NCI-H2196 treated with DMSO at 0.1 percent for 48 hours (cell line): ENCODE measurements at regions not wholly inside any gene's neighbourhood (a gene's known extent, or its start where the extent isn't known, plus 50 kb on each side); places are given as distances from the start of the nearest gene placed in this dataset.

Experiments
- DNase-seq: peaks from one replicate; lab custom pipeline; 2025; ENCODE audit not compliant: unreplicated experiment; lab: John Stamatoyannopoulos, UW

DNA sequence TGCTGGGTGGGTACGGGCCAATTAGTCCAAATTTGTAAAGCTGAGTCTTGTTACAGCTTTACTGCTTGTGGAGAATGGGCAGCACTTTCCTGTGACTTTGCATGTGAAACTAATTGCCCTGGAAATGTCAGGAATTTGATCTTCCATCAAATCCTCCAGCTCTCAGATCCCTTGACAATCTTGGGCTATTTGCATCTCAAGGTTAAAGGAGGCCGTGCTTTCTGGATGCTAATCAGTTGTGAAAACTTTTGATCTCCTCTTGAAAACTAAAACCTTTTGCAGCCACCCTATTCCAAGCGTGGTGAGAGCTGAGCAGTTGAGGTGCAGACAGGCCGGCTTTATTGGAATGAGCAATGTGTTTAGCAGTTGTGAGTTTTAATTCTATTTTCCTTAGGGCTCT is 68.0 kb upstream of the CLINT1 start:
- no peak for DNase-seq

DNA sequence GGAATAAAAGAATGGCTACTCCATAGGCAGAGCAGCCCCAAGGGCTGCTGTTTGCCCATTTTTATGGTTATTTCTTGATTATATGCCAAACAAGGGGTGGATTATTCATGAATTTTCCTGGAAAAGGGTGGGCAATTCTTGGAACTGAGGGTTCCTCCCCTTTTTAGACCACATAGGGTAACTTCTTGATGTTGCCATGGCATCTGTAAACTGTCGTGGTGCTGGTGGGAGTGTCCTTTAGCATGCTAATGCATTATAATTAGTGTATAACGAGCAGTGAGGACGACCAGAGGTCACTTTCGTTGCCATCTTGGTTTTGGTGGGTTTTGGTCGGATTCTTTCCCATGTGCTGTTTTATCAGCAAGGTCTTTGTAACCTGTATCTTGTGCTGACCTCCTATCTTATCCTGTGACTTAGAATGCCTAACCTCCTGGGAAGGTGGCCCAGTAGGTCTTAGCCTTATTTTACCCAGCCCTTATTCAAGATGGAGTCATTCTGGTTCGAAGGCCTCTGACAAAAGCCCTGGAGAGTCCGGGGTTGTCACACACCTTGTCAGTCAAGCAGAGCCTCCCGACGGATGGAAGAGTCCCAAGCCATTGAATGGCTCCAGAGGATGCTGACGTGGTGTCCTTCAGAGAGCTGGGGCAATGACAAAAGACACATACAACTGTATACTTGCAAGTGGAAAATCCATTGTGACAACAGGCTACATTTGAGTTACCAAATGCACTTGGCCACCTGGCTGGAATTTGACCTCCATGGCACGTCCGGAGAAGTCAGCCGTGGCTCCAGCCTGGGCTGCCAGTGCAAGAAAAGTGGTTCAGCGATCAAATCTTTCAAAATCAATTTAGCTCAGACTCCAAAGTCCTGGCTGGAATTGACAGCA is 67.1 kb upstream of the CLINT1 start:
- no peak for DNase-seq

DNA sequence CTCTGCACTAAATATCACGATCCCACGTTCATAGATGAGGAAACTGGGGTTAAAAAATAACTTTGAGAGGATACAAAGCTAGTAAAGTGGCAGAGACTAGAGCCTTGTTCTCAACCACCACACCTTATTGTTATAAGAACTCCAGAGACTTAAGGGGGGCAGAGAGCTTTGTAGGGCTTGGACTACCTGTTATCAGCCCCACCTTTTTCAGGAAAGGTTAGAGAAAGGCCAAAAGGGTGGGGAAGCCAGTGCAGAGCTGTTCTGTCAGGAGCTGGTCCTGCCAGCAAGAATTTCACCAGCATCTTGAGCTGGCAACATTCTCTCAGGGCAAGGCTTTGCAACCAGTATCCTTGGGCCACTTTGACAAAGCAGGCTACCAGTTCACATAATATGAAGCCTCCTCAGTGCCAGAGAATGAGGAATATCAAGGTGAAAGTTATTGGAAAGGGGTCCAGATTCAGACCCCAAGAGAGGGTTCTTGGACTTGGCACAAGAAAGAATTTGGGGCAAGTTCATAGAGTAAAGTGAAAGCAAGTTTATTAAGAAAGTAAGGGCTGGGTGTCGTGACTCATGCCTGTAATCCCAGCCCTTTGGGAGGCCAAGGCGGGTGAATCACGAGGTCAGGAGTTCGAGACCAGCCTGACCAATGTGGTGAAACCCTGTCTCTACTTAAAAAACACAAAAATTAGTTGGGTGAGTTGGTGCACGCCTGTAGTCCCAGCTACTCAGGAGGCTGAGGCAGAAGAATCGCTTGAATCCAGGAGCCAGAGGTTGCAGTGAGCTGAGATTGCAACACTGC is 66.2 kb upstream of the CLINT1 start:
- no peak for DNase-seq

DNA sequence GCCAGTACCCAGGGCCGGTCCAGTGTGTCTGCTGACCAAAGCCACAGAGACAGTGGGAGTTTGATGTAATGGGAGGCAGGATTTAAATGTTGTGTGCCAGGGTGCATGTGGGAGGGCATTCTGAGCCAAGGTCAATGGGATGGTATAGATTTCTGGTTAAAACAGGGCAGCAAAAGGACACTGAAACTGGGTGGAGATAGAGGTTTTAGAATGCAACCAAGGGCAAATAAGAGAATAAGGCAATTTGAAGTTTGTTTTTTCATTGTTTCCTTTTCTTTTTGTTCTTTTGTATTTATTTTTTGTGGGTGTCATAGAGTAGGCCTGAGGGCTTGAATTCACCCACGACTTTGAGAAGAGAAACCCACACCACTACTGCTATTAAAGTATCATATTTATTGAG is 65.5 kb upstream of the CLINT1 start:
- DNase-seq, result no peak

DNA sequence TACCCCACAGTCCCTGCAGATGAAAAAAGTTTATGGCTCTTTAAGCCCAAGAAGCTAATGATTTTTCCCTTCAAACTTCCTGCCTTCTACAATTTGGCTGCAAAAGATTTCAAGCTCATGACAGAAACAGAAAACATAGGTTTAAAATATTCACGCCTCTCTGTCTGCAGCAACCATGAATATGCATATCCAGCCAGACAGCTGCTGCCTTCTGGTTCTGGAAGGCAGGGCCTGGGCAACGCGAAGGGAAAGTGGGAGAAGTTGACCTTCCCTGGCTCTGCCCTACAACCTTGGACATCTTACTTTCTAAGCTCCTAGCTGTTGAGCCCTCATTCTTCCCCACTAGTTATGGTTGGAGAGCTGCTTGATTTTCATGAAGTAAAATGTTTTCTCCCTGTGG is 64.8 kb upstream of the CLINT1 start:
- no peak for DNase-seq

DNA sequence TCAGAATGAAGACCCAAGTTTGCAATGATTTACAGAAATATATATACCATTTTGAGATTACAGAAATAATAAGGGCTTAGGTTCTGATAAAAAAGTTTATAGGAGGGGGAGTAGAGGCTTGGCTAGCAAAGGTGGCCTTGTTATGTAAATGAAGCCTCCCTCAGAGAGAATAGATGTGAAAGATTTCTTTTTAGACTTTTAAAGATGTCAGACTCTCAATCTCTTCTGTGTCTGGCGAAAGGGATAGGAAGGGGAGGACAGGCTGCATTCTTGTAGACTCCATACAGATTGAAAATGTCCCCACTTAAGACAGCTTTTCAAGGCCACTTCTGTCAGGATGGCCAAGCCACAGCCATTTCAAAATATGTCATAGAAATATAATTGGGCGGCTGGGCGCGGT is 63.1 kb upstream of the CLINT1 start:
- DNase-seq, result no peak

DNA sequence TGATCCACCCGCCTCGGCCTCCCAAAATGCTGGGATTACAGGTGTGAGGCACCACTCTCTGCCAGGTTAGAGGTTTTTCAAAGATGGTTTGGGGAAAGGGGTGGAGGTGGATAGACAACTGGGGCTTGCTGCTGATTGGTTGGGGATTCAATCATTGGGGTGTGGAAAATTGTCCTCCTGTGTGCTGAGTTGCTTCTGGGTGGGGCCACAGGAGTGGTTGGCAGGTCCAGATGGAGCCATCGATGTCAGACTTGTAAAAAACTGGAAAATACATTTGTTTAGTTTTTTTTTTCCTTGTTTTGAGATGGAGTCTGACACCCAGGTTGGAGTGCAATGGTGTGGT is 61.9 kb upstream of the CLINT1 start:
- DNase-seq, result no peak

DNA sequence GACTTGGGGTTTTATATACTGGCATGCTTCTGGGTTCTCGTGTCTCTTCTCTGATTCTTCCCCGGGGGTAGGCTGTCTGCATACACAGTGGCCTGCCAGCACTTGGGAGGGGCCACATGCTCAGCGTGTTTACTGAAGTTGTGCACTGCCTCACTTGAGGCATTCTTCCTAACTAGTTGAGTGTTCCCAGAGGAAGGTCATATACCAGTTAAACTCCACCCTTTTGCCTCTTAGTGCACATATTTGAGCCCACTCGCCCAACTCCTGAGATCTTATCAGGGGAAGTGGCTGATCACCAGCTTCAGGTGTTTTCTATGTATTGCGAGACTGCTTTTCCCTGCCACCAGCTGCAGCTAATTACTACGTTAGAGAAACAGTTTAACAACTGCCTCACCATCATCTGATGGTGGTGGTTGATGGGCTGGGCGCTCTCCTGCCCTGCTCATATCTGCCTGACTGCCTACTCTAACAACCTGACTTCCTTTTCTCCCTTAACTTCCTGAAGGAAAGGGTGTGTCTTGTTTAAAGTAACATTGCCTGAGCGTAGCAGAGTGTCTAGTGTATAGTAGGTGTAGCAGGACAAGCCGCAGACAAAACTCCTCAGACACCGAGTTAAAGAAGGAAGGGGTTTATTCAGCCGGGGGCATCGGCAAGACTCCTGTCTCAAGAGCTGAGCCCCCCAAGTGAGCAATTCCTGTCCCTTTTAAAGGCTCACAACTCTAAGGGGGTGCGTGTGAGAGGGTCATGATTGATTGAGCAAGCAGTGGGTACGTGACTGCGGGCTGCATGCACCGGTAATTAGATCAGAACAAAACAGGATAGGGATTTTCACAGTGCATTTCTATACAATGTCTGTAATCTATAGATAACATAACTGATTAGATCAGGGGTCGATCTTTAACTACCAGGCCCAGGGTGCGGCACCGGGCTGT is 60.1 kb upstream of the CLINT1 start:
- DNase-seq, result no peak

DNA sequence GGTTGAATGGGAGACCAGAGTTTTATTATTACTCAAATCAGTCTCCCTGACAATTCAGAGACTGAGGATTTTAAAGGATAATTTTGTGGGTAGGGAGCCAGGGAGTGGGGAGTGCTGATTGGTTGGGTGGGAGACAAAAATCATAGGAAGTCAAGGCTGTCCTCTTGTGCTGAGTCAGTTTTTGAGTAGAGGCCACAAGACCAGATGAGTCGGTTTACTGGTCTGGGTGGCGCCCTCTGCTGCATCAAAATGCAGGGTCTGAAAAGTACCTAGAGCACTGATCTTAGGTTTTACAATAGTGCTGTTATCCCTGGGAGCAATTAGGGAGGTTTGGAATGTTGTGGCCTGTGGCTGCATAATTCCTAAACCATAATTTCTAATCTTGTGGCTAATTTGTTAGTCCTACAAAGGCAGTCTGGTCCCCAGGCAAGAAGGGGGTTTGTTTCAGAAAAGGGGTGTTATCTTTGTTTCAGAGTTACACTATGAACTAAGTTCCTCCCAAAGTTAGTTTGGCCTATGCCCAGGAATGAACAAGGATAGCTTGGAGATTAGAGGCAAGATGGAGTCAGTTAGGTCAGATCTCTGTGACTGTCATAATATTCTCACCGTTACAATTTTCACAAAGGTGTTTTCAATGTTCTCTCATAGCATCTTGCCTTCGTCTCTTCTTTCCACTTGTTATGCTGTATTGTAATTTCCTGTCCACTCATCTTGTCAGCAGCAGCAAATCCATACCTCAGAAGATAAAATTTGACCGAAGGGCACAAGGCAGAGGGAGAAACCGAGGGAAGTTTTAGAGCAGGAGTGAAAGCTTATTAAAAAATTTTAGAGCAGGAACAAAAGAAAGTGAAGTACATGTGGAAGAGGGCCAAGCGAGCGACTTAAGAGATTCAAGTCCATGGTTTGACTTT is 59.2 kb upstream of the CLINT1 start:
- DNase-seq, result no peak

DNA sequence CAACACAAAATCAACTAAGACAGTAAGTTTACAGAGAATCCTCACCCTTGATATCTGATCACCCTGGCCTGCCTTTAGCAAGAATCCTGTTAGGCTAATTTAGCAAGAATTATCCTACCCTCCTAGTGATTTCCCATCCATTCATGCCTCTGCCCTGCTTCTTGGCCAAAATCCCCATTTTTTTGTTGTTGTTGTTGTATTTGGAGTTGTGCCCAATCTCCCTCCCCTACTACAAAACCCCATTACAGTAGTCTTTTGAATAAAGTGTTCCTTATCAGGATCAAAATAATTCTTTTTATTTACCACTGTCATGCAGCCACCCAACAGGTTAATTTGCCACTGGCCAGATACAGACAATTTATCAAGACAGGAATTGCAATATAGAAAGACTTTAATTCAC is 58.5 kb upstream of the CLINT1 start:
- no peak for DNase-seq

DNA sequence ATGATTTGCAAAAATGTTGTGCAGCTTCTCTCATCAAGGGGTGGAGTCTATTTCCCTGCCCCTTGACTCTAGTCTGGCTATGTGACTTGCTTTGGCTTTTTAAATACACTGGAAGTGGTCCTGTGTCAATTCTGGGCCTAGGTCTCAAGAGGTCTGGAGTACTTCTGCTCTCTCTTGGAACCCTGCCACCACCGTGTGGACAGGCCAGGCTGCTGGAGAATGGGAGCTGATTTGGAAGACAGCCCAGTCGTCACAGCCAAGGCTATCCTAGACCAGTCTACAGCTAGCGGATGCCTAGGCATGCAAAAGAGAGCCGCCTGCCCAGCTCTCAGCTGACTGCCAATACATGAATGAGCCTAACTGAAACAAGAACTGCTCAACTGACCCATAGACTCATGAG is 56.7 kb upstream of the CLINT1 start:
- DNase-seq, result peak; percentile 81

DNA sequence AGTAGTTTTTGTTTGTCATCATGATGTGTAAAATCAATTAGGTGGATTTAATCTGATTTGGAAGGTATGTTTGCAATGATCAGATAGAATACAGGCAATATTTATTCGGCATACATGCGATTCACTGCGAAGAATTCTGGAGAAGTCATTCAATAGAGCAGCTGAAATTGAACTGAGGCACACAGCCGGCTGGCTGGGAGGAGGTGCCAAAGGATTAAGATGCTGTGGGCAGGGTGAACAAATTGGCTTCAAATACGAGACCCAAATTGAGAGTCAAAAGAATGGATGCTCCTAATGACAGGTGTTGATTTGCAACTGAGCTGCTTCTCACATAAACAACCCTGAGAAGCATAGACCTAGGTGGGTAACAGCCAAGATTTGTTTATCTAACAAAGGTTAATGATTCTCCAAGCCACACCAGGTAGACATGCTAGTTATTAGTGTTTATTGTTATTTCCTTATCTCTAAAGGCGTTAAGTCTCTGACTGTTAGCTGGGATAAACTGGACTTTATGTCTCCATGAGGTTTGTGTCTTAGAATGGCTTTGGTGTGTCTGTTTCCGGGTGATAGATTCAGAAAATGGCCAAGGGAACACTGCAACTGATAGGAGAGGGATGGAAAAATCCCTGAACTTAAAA is 55.3 kb upstream of the CLINT1 start:
- DNase-seq, result no peak

DNA sequence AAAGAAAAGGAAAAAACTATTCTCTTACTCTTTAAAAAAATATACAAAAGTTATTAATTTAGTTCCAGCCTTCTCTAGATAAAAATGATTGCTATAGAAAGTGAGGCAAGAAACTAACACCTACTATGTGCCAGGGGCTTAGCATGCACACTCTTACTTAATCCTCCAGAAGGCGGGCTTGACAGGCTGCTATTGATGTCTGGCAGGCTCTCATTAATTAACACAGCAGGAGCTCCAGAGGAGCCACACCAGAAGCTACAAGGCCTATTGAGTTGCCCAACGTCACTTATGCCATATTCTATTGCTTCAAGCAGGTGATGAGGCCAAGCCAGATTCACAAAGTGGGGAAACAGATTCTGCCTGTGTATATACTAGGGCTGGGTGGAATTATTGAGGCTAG is 54.6 kb upstream of the CLINT1 start:
- no peak for DNase-seq

DNA sequence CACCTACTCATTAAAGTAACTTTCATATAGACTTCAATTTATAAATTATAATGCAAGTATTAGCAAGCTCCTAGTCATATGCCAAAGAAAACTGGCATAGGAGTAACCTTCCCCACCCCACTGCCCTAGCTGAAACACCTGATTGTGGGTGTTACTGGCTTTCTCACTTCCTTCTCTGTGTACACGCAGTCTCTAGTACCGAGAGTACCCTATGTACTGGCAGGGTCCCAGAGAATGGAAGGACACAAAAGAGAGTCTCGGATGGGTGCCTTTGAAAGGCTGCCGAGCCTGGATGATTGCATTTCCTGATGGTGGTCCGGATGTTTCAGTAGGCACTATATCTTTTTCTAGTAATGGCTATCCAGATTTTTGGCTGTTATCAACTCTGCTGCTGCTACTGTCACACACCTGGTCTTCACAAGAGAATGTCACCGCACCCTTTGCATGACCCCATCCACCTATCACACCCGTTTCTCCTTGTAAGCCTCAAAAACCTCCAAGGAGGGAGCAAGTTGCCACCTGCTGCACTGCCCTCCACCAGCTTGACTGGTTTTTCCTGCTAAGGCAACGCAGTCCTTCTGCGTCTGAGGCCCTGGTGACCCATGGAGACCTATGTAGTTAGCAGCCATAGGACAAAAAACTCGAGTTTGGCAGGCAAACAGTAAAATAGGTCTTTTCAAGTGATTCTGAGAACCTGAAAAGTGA is 53.8 kb upstream of the CLINT1 start:
- peak; percentile 41 for DNase-seq

DNA sequence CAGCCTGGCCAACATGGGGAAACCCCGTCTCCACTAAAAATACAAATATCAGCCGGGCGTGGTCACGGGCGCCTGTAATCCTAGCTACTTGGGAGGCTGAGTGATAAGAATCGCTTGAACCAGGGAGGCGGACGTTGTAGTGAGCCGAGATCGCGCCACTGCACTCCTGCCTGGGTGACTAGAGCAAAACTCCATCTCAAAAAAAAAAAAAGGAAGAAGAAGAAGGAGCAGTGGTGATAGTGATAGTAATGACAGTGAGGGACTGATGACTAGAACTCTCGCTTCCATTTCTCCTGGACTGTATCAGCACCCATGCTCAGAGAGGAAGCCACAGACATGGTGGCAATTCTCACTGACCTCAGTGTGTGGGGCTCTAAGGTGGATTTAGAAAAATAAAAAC is 52.6 kb upstream of the CLINT1 start:
- no peak for DNase-seq
